Cardiac fibroblast (primary cell): ENCODE measurements at regions not wholly inside any gene's neighbourhood (a gene's known extent, or its start where the extent isn't known, plus 50 kb on each side); places are given as distances from the start of the nearest gene placed in this dataset.
"Not testable (repeated sequence)": the region's sequence is repeated elsewhere in the genome, so short reads cannot be mapped to it uniquely, and the experiment has no call there.

Experiments used
- DNase-seq, 2 donors: peaks; one replicate each; pipeline versions ENCODE4 v3.0.0 to v3.0.0-alpha.2; 2010; ENCODE audit warnings: low read depth in 2 of 2
- H3K4me3 ChIP-seq, 2 donors: replicated peaks in 1 of 2; 1 replicate in 1 of 2; 2 replicates in 1 of 2; pipeline ENCODE4 v1.5.1; 2011; ENCODE audit warnings: low read depth in 2 of 2, low read length in 2 of 2, mild to moderate bottlenecking in 2 of 2, moderate library complexity in 1 of 2
- CTCF ChIP-seq: IDR thresholded peaks from one replicate; pipeline ENCODE4 v1.5.1; 2011; ENCODE audit warnings: low read depth, mild to moderate bottlenecking, low read length, inconsistent platforms

DNA sequence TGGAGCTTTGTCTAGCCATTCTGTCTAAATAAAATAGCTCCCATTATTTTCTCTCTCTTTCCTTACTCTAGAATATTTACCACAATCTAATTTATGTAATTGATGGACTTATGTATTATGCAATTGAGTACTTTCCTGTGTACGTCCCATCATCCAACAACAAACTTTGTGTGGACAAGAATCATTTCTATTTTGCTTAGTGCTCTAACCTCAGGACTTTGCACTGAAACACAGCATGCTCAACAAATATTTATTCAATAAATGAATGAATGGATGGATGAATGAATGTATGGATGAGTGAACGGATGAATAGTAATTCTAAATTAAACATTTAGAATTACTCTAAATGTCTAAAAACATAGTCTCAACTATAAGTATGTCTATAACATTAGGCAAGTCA is 115.2 kb upstream of the RORA start:
- H3K4me3 ChIP-seq = no peak overlapping the region
- DNase-seq = no peak
- TF ChIP-seq CTCF = no peak

DNA sequence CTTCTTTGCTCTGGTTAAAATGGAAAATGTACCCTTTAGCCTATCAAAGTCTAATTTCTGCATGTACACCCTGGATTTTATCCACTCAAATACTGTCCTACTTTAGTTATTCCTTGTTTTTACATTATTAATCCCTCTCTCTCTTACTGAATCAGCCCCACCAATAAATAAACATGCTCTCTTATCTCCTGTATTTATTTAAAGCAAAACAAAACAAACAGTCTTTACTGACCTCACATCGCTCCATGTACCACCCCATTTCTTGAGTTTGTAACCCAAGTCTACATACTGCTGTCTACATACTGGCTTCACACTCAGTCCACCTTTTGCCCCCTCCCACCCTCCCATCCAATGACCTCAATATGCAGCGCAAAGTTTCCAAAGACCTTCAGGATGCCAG is 113.3 kb upstream of the RORA start:
- no peak overlapping the region for H3K4me3 ChIP-seq
- TF ChIP-seq CTCF = no peak
- no peak for DNase-seq

DNA sequence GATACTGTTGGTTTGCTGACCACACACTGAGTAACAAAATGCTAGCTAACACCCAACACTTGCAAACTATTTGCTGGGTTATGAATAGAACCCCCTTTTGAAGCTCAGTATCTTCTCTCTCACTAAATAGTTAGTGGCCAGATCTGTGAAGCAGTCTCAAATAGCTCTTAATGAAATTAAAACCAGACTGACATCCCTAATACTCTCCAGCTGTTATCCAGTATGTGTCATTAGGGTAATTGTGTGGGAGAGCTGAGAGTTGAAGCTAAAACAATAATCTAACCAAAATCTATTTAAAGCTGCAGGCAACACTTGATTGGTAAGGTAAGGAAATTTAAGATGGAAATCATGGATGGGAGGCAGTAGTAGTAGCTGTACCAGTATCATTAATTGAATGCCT is 110.4 kb upstream of the RORA start:
- DNase-seq = no peak
- no peak for TF ChIP-seq CTCF
- H3K4me3 ChIP-seq = no peak overlapping the region

DNA sequence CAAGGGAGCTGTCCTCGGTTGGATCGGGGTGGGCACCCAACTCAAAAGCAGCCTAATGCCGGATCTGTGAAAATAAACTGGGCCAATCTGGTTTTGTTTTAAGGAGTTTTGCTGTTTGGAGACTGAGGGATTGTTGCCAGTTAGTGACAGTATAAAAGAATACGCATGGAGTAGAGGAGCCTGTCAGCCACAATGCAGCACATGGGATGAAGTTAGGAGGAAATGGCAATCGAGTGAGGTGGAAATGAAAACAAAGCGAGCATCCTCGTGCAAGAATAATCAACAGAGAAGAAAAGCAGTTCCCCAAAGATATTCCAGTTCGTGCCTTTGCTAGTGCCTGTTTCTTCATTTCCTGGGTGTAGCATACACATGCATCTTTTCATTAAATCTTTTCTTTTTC is 108.4 kb upstream of the RORA start:
- no peak overlapping the region for H3K4me3 ChIP-seq
- no peak for DNase-seq
- no peak for TF ChIP-seq CTCF

GRCh38 chr15:61336026-61336638 is 107.0 kb upstream of the RORA start:
- H3K4me3 ChIP-seq = no peak overlapping the region
- no peak for TF ChIP-seq CTCF
- DNase-seq = no peak

GRCh38 chr15:61334714-61335113 is 105.6 kb upstream of the RORA start:
- H3K4me3 ChIP-seq, DNase-seq: not testable (repeated sequence)

DNA sequence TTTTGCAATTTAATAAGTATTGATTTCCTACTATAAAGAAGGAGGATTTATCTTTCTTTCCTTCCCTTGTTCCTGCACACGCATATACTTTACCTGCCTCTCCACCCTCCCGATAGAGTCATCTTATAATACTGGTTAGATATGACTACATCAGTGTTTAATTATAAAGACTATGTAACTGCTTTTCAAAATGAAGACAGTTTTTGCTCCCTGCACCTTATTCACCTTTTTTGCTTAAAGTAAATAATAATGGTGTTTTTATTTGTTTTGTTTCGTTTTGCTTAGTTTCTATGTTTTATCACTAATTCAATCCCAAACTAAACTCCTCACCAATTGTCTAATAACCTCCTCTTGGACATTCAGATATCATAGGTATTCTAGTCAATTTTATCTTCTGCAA is 101.9 kb upstream of the RORA start:
- no peak overlapping the region for H3K4me3 ChIP-seq
- no peak for TF ChIP-seq CTCF
- no peak for DNase-seq
